GM23338 (cell line): ENCODE measurements at regions not wholly inside any gene's neighbourhood (a gene's known extent, or its start where the extent isn't known, plus 50 kb on each side); places are given as distances from the start of the nearest gene placed in this dataset.

Experiments used
- ATAC-seq: fragments of 200-7000 bp; cut with Tn5 transposase; 3 replicates; pipeline ENCODE4 v1.9.1; 2020
- DNase-seq: peaks from one replicate; pipeline ENCODE4 v3.0.0-alpha.2; 2015; ENCODE audit warnings: low spot score
- H2AFZ ChIP-seq: fragments of 200-600 bp; sonication (generic); 2 replicates; pipeline ENCODE4 v1.8.0; 2016; ENCODE audit warnings: antibody characterized with exemption, mild to moderate bottlenecking, moderate library complexity
- H3F3A ChIP-seq: fragments of 200-600 bp; sonication (generic); replicated peaks from 2 replicates; pipeline ENCODE4 v1.8.0; 2017; ENCODE audit warnings: antibody characterized with exemption, mixed run types, low read depth
- H3K27ac ChIP-seq: fragments of 200-600 bp; sonication (generic); 2 replicates; pipeline ENCODE4 v1.6.1; 2016; ENCODE audit warnings: low read depth
- H3K27me3 ChIP-seq: fragments of 200-600 bp; sonication (generic); 2 replicates; pipeline ENCODE4 v1.8.0; 2016; ENCODE audit warnings: mild to moderate bottlenecking, mixed run types, moderate library complexity; ENCODE audit not compliant: insufficient read depth
- H3K36me3 ChIP-seq: fragments of 200-600 bp; sonication (generic); 2 replicates; pipeline ENCODE4 v1.8.0; 2016; ENCODE audit warnings: mild to moderate bottlenecking; ENCODE audit not compliant: insufficient read depth
- H3K4me1 ChIP-seq: fragments of 200-600 bp; sonication (generic); 2 replicates; pipeline ENCODE4 v1.8.0; 2016; ENCODE audit warnings: mild to moderate bottlenecking, moderate library complexity; ENCODE audit not compliant: insufficient read depth
- H3K4me2 ChIP-seq: fragments of 200-600 bp; sonication (generic); 2 replicates; pipeline ENCODE4 v1.7.1; 2017; ENCODE audit warnings: mixed run types
- H3K4me3 ChIP-seq: fragments of 200-600 bp; sonication (generic); 2 replicates; pipeline ENCODE4 v1.6.1; 2016; ENCODE audit warnings: mixed run types
- H3K79me2 ChIP-seq: fragments of 200-600 bp; sonication (generic); replicated peaks from 2 replicates; pipeline ENCODE4 v1.8.0; 2017; ENCODE audit warnings: mild to moderate bottlenecking; ENCODE audit not compliant: insufficient read depth
- H3K9me2 ChIP-seq: fragments of 200-600 bp; sonication (generic); 2 replicates; pipeline ENCODE4 v1.8.0; 2017; ENCODE audit not compliant: insufficient read depth
- H4K20me1 ChIP-seq: fragments of 200-600 bp; sonication (generic); replicated peaks from 2 replicates; pipeline ENCODE4 v1.8.0; 2017; ENCODE audit warnings: mild to moderate bottlenecking; ENCODE audit not compliant: insufficient read depth
- H3K27ac Mint-ChIP-seq: 2 replicates; pipeline ENCODE4 v1.8.0; 2020; ENCODE audit warnings: inconsistent platforms, mild to moderate bottlenecking, moderate library complexity, mixed read lengths
- H3K27me3 Mint-ChIP-seq: 3 replicates; pipeline ENCODE4 v1.8.0; 2022; ENCODE audit warnings: low read depth, mild to moderate bottlenecking, moderate library complexity, mixed read lengths, inconsistent platforms; ENCODE audit not compliant: insufficient read depth, poor library complexity
- H3K36me3 Mint-ChIP-seq: 3 replicates; pipeline ENCODE4 v1.8.0; 2021; ENCODE audit warnings: low read depth, mild to moderate bottlenecking, inconsistent platforms, moderate library complexity, mixed read lengths
- H3K4me1 Mint-ChIP-seq: 3 replicates; pipeline ENCODE4 v1.8.0; 2020; ENCODE audit warnings: mild to moderate bottlenecking, inconsistent platforms, mixed read lengths
- H3K4me3 Mint-ChIP-seq: 3 replicates; pipeline ENCODE4 v1.8.0; 2021; ENCODE audit warnings: moderate library complexity, mild to moderate bottlenecking, inconsistent platforms, mixed read lengths
- H3K9me3 Mint-ChIP-seq: 3 replicates; pipeline ENCODE4 v1.8.0; 2020; ENCODE audit warnings: moderate library complexity, mild to moderate bottlenecking, inconsistent platforms, mixed read lengths
- CREB1 ChIP-seq: fragments of 250-450 bp; sonication (Bioruptor Pico); IDR thresholded peaks from 2 replicates; pipeline ENCODE4 v1.5.0; 2020; ENCODE audit warnings: low read depth, mild to moderate bottlenecking, moderate library complexity
- EZH2phosphoT487 ChIP-seq: fragments of 200-600 bp; sonication (generic); IDR thresholded peaks from one replicate; pipeline ENCODE4 v1.8.1; 2018; ENCODE audit warnings: antibody characterized with exemption; ENCODE audit not compliant: unreplicated experiment
- JUNB ChIP-seq: IDR thresholded peaks from one replicate; pipeline ENCODE4 v1.6.1; 2016; ENCODE audit warnings: antibody characterized with exemption; ENCODE audit not compliant: unreplicated experiment
- ZNF114 ChIP-seq: fragments of 250-450 bp; sonication (Bioruptor Pico); IDR thresholded peaks from 2 replicates; pipeline ENCODE4 v1.5.0; 2020; ENCODE audit warnings: mild to moderate bottlenecking, moderate library complexity
- ZNF331 ChIP-seq: fragments of 250-450 bp; sonication (Bioruptor Pico); IDR thresholded peaks from 2 replicates; pipeline ENCODE4 v1.5.0; 2020; ENCODE audit warnings: low read depth, mild to moderate bottlenecking, moderate library complexity
- TF ChIP-seq, protein P1 (sequence below), 2 experiments: fragments of 200-600 bp in 1 of 2; sonication (generic) in 1 of 2; conservative IDR thresholded peaks; 2 replicates each; pipeline versions ENCODE4 v1.5.1 to v1.6.1; 2016 to 2017; ENCODE audit warnings: antibody characterized with exemption in 2 of 2, low read depth in 2 of 2, mild to moderate bottlenecking in 2 of 2, moderate library complexity in 1 of 2
- TF ChIP-seq, protein P2 (sequence below): IDR thresholded peaks from 2 replicates; pipeline ENCODE4 v1.6.1; 2016; ENCODE audit warnings: antibody characterized with exemption
- TF ChIP-seq, protein P3 (sequence below): IDR thresholded peaks from one replicate; pipeline ENCODE4 v1.6.1; 2018; ENCODE audit warnings: antibody characterized with exemption; ENCODE audit not compliant: unreplicated experiment

DNA sequence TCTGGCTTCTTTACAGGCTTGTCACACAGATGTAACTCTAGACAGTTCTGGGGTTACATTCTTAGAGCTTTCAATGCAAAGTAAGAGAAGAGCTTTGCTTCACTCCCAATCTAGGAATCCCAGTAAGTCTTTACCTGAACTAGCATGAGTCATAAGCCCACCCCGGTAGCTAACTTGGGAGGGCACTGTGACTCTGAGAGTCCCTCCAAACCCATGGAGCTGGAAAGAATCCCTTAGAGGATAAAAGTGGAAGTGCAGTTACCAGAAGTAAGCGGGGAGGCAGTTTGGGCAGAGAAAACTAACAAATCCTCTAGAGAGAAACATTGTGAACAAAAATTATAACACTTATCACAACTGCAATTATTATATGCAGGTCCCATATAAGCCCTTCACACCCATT, 84.0 kb upstream of the SMLR1 start (continued):
- TF ChIP-seq, protein P1, sequence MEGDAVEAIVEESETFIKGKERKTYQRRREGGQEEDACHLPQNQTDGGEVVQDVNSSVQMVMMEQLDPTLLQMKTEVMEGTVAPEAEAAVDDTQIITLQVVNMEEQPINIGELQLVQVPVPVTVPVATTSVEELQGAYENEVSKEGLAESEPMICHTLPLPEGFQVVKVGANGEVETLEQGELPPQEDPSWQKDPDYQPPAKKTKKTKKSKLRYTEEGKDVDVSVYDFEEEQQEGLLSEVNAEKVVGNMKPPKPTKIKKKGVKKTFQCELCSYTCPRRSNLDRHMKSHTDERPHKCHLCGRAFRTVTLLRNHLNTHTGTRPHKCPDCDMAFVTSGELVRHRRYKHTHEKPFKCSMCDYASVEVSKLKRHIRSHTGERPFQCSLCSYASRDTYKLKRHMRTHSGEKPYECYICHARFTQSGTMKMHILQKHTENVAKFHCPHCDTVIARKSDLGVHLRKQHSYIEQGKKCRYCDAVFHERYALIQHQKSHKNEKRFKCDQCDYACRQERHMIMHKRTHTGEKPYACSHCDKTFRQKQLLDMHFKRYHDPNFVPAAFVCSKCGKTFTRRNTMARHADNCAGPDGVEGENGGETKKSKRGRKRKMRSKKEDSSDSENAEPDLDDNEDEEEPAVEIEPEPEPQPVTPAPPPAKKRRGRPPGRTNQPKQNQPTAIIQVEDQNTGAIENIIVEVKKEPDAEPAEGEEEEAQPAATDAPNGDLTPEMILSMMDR (conservative IDR thresholded peaks at IDR 0.05; ENCODE audit: low read depth in 2 of 2), result peak; percentile 35 to 50

DNA sequence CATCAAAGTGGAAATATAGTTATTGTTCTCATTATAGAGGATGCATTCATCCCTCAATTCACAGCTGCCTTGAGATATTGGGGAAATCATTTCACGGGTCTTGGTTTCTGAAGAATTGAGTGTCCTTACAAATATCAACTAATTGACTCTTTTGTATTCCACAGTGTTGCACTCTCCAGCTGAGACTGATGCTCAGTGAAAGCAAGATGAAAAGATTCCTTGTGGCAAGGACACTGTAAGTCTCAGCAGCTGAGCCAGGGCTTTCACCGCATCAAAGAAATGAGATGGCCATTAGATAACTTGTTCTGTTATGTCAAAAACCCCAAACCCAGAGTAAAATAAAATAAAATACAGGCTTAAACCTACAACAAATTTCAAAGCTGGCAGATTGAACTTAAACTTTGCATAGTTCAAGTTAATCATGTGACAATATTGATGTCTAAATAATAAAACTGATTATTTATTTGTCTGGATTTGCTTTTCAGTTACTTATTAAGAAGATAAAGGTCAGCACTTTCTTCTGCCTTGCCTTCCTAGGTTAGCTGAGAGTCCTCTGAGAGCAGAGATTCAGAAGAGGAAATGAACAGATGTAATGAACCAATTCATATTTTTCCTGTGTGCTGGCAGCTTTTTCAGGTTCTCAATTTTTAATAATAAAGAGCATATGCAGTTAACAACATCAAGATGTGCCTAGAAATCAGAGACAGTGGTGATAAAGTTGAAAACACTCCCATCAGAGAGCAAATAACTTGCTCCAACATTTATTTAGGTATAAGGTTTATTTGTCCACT, 82.4 kb upstream of the SMLR1 start:
- Mint-ChIP-seq H3K27ac (no peak overlapping the region), H3K4me1 (peaks cover 14% of the 10 kb centered on the region; the same call in 2 of the 3 replicates), H3K9me3 (peaks cover 19% of the 10 kb centered on the region), H3K27me3 (no peaks in the 10 kb centered on the region), H3K36me3 (peaks cover 15% of the 10 kb centered on the region), H3K4me3 (no peak overlapping the region)
- Histone ChIP-seq H2AFZ (no peak overlapping the region), H3K4me2 (no peak overlapping the region), H3F3A (no peaks in the 10 kb centered on the region), H3K4me3 (no peak overlapping the region), H3K36me3 (no peaks in the 10 kb centered on the region; the same call in none of the 2 replicates), H3K9me2 (no peaks in the 10 kb centered on the region; the same call in 1 of the 2 replicates), H3K27ac (no peak overlapping the region), H3K27me3 (no peaks in the 10 kb centered on the region), H4K20me1 (no peaks in the 10 kb centered on the region), H3K79me2 (no peaks in the 10 kb centered on the region), H3K4me1 (no peaks in the 10 kb centered on the region; the same call in 1 of the 2 replicates)
- ATAC-seq (no peak), DNase-seq (no peak)
- TF ChIP-seq EZH2phosphoT487 (no peak), ZNF331 (CRISPR knock-in tag) (no peak), ZNF114 (CRISPR knock-in tag) (no peak), CREB1 (CRISPR knock-in tag) (no peak), JUNB (no peak)
- TF ChIP-seq, protein P2, sequence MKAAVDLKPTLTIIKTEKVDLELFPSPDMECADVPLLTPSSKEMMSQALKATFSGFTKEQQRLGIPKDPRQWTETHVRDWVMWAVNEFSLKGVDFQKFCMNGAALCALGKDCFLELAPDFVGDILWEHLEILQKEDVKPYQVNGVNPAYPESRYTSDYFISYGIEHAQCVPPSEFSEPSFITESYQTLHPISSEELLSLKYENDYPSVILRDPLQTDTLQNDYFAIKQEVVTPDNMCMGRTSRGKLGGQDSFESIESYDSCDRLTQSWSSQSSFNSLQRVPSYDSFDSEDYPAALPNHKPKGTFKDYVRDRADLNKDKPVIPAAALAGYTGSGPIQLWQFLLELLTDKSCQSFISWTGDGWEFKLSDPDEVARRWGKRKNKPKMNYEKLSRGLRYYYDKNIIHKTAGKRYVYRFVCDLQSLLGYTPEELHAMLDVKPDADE, result no peak
- TF ChIP-seq, protein P3, sequence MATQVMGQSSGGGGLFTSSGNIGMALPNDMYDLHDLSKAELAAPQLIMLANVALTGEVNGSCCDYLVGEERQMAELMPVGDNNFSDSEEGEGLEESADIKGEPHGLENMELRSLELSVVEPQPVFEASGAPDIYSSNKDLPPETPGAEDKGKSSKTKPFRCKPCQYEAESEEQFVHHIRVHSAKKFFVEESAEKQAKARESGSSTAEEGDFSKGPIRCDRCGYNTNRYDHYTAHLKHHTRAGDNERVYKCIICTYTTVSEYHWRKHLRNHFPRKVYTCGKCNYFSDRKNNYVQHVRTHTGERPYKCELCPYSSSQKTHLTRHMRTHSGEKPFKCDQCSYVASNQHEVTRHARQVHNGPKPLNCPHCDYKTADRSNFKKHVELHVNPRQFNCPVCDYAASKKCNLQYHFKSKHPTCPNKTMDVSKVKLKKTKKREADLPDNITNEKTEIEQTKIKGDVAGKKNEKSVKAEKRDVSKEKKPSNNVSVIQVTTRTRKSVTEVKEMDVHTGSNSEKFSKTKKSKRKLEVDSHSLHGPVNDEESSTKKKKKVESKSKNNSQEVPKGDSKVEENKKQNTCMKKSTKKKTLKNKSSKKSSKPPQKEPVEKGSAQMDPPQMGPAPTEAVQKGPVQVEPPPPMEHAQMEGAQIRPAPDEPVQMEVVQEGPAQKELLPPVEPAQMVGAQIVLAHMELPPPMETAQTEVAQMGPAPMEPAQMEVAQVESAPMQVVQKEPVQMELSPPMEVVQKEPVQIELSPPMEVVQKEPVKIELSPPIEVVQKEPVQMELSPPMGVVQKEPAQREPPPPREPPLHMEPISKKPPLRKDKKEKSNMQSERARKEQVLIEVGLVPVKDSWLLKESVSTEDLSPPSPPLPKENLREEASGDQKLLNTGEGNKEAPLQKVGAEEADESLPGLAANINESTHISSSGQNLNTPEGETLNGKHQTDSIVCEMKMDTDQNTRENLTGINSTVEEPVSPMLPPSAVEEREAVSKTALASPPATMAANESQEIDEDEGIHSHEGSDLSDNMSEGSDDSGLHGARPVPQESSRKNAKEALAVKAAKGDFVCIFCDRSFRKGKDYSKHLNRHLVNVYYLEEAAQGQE, result no peak
